ENCODE measurements at regions not wholly inside any gene's neighbourhood (a gene's known extent, or its start where the extent isn't known, plus 50 kb on each side); places are given as distances from the start of the nearest gene placed in this dataset.

DNA sequence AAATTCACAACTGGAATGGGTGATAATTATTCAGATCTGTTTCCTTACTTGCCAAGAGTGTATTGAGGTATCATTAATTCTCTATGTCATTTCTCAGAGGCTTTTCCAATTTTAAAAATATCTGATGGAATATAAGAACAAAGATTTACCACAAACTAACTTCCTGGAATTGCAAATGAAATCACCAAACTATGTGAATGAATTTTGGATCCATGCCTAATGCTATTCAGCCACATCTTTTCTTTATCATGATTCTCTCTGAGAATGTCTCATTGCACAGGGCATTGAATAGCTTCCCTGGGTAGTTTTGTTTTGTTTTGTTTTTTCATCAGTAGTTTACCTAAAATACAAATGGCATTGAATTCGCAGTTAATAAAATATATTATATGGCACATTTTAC, 146.9 kb upstream of the FBN2 start:
- no peak for DNase-seq (ENCODE audit: extremely low spot score, unreplicated experiment)

DNA sequence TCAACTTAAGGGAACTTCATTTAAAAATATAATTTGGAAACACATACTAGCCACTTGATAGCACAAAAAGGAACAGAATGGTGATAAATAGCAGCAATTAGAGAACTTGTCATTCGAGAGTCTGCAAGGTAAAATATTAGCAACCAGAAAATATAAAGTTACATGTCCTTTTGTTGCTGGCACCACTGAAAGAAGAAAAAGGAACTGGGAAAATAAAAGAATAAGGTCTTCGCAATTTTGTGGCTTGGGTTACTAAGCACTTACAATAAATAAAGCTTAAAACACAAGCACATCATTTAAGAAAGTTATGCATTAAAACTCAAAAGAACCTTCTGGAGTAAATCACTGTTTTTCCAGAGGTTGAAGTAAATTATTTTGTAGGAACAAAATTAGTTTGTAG, 149.9 kb upstream of the FBN2 start:
- Mint-ChIP-seq H3K4me1 (ENCODE audit: unreplicated experiment) (peaks cover 6% of the 10 kb centered on the region), H3K36me3 (ENCODE audit: unreplicated experiment) (peaks cover 3% of the 10 kb centered on the region), H3K9me3 (ENCODE audit: unreplicated experiment) (peaks cover 18% of the 10 kb centered on the region), H3K27ac (ENCODE audit: unreplicated experiment) (no peak overlapping the region), H3K27me3 (ENCODE audit: unreplicated experiment) (no peaks in the 10 kb centered on the region), H3K4me3 (ENCODE audit: unreplicated experiment) (no peak overlapping the region)
- DNase-seq (ENCODE audit: extremely low spot score, unreplicated experiment) = no peak
- TF ChIP-seq, protein P1, sequence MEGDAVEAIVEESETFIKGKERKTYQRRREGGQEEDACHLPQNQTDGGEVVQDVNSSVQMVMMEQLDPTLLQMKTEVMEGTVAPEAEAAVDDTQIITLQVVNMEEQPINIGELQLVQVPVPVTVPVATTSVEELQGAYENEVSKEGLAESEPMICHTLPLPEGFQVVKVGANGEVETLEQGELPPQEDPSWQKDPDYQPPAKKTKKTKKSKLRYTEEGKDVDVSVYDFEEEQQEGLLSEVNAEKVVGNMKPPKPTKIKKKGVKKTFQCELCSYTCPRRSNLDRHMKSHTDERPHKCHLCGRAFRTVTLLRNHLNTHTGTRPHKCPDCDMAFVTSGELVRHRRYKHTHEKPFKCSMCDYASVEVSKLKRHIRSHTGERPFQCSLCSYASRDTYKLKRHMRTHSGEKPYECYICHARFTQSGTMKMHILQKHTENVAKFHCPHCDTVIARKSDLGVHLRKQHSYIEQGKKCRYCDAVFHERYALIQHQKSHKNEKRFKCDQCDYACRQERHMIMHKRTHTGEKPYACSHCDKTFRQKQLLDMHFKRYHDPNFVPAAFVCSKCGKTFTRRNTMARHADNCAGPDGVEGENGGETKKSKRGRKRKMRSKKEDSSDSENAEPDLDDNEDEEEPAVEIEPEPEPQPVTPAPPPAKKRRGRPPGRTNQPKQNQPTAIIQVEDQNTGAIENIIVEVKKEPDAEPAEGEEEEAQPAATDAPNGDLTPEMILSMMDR (IDR thresholded peaks at IDR 0.05) = no peak

More for the DNA sequence above, 146.9 kb upstream of the FBN2 start:
- peaks cover 17% of the 10 kb centered on the region for H3K4me1 Mint-ChIP-seq (ENCODE audit: unreplicated experiment)
- no peak overlapping the region for H3K27ac Mint-ChIP-seq (ENCODE audit: unreplicated experiment)
- H3K9me3 Mint-ChIP-seq (ENCODE audit: unreplicated experiment) = peaks cover 4% of the 10 kb centered on the region
- H3K36me3 Mint-ChIP-seq (ENCODE audit: unreplicated experiment) = no peaks in the 10 kb centered on the region
- no peak overlapping the region for H3K4me3 Mint-ChIP-seq (ENCODE audit: unreplicated experiment)
- no peaks in the 10 kb centered on the region for H3K27me3 Mint-ChIP-seq (ENCODE audit: unreplicated experiment)
- TF ChIP-seq, protein P1 (IDR thresholded peaks at IDR 0.05) = no peak

DNA sequence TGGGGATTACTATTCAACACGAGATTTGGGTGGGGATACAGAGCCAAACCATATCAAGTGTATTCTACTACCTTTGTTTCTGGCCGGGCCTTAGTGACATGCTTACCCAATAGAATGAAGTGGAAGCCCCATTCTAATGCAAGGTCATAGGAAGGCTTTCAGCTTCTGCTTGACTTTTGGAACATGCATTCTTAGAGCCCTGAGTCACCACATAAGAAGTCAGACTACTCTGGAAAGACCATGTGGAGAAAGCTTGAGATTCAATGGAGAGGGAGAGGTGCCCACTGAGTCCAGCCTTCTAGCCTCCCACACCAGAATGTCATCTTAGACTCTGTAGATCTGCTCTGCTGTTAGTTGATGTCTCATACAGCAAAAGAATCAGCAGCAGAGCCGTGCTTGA, 155.7 kb upstream of the FBN2 start:
- TF ChIP-seq, protein P1 (IDR thresholded peaks at IDR 0.05) = no peak
- Mint-ChIP-seq H3K9me3 (ENCODE audit: unreplicated experiment) (peaks cover 22% of the 10 kb centered on the region), H3K27ac (ENCODE audit: unreplicated experiment) (no peak overlapping the region), H3K4me3 (ENCODE audit: unreplicated experiment) (no peak overlapping the region), H3K4me1 (ENCODE audit: unreplicated experiment) (no peaks in the 10 kb centered on the region), H3K36me3 (ENCODE audit: unreplicated experiment) (peaks cover 7% of the 10 kb centered on the region), H3K27me3 (ENCODE audit: unreplicated experiment) (no peaks in the 10 kb centered on the region)
- no peak for DNase-seq (ENCODE audit: extremely low spot score, unreplicated experiment)

DNA sequence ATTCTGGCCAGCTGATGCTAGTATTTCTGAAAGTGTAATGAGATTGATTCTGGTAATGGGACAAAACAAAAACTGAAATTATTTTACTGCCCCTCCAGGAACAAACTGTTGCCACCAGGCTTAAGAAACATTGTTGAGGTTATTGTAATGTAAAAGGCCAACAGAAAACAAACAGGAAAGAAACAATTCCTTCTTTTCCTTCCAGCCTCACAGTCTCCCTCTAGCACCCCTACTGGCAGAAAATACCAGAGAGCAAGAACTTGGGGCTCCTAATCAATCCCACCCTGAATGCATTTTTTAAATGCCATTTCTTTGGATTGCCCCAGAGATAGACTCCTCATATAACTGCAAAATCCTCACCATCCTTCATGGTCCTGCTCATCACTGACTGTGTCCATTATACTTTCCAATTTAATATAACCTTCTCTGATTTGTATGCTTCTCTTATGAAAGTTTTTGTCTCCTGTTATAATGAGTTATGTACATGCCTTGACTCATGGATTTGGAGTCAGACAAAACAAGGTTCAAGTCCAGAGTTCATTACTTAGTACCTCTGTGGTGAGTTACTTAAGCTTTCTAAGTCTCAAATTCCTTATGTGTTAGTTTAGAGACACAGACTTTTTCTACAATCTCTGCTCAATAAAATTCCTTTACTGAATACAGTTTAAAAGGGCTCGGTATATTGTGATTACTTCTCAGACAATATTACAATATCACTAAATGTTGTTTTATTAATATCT, 157.9 kb upstream of the FBN2 start:
- Mint-ChIP-seq H3K9me3 (ENCODE audit: unreplicated experiment) (peaks cover 10% of the 10 kb centered on the region), H3K36me3 (ENCODE audit: unreplicated experiment) (peaks cover 4% of the 10 kb centered on the region), H3K4me3 (ENCODE audit: unreplicated experiment) (no peak overlapping the region), H3K4me1 (ENCODE audit: unreplicated experiment) (no peaks in the 10 kb centered on the region), H3K27me3 (ENCODE audit: unreplicated experiment) (peaks cover 3% of the 10 kb centered on the region), H3K27ac (ENCODE audit: unreplicated experiment) (no peak overlapping the region)
- no peak for DNase-seq (ENCODE audit: extremely low spot score, unreplicated experiment)
- TF ChIP-seq, protein P1 (IDR thresholded peaks at IDR 0.05) = peak; percentile 49

DNA sequence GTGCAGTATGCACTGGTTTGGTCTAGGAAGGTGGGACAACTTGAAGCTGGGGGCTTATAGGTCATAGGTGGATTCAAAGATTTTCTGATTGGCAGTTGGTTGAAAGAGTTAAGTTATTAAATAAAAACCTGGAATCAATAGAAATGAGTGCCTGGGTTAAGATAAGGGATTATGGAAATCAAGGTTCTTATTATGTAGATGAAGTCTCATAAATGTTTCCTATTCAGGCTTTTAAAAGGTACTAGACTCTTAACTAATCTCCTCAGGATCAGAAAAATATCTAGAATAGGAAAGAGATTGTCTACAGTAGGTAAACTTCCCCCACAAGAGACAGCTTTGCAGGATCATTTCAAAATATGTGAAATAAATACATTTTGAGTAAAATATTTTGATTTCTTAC, 163.3 kb upstream of the FBN2 start:
- no peak overlapping the region for H3K4me3 Mint-ChIP-seq (ENCODE audit: unreplicated experiment)
- no peaks in the 10 kb centered on the region for H3K9me3 Mint-ChIP-seq (ENCODE audit: unreplicated experiment)
- TF ChIP-seq, protein P1 (IDR thresholded peaks at IDR 0.05) = no peak
- peaks cover 5% of the 10 kb centered on the region for H3K27me3 Mint-ChIP-seq (ENCODE audit: unreplicated experiment)
- no peaks in the 10 kb centered on the region for H3K36me3 Mint-ChIP-seq (ENCODE audit: unreplicated experiment)
- no peak overlapping the region for H3K27ac Mint-ChIP-seq (ENCODE audit: unreplicated experiment)
- no peaks in the 10 kb centered on the region for H3K4me1 Mint-ChIP-seq (ENCODE audit: unreplicated experiment)
- DNase-seq (ENCODE audit: extremely low spot score, unreplicated experiment) = no peak
